Panc1 (cell line): ENCODE measurements at regions not wholly inside any gene's neighbourhood (a gene's known extent, or its start where the extent isn't known, plus 50 kb on each side); places are given as distances from the start of the nearest gene placed in this dataset.

Experiments
- ATAC-seq: fragments of 200-7000 bp; cut with Tn5 transposase; 2 replicates; pipeline ENCODE4 v1.9.1; 2020; ENCODE audit warnings: mild to moderate bottlenecking, moderate library complexity
- BruUV-seq: library from RNA; stranded (reverse); fragments of 400-500 nt; replicated peaks from 2 replicates; lab custom pipeline; 2021; lab: Mats Ljungman, UMichigan
- CTCF ChIA-PET: fragments of 300-600 bp; sonication (Branson Sonifier 250); formaldehyde crosslinking; loops from one replicate; lab custom pipeline; 2022; ENCODE audit warnings: antibody characterized with exemption; lab: Charles Lee
- POLR2A ChIA-PET: fragments of 300-600 bp; sonication (Branson Sonifier 250); formaldehyde crosslinking; loops from one replicate; lab custom pipeline; 2022; ENCODE audit warnings: antibody characterized with exemption; lab: Charles Lee
- DNase-seq: peaks from one replicate; pipeline ENCODE4 v3.0.0-alpha.2; 2010; ENCODE audit warnings: low read depth, low spot score
- H3K27ac ChIP-seq: 2 replicates; pipeline ENCODE4 v1.5.1; 2011; ENCODE audit warnings: mild to moderate bottlenecking, low read length, inconsistent platforms
- H3K27me3 ChIP-seq: fragments of 200-500 bp; sonication (Bioruptor generic); 2 replicates; pipeline ENCODE4 v1.6.0; 2014; ENCODE audit warnings: low read length, inconsistent platforms; ENCODE audit not compliant: control insufficient read depth, insufficient read depth
- H3K36me3 ChIP-seq: fragments of 200-500 bp; sonication (Bioruptor generic); 2 replicates; pipeline ENCODE4 v1.5.1; 2014; ENCODE audit warnings: inconsistent platforms, mild to moderate bottlenecking, low read length, moderate library complexity; ENCODE audit not compliant: control insufficient read depth, insufficient read depth
- H3K4me1 ChIP-seq: 2 replicates; pipeline ENCODE4 v1.5.1; 2011; ENCODE audit warnings: inconsistent platforms, mild to moderate bottlenecking, low read length, moderate library complexity; ENCODE audit not compliant: control insufficient read depth, insufficient read depth
- H3K4me3 ChIP-seq, 2 experiments: 2 replicates each; pipeline ENCODE4 v1.5.1; 2011 to 2012; ENCODE audit warnings: low read depth in 2 of 2, low read length in 2 of 2, mild to moderate bottlenecking in 2 of 2, inconsistent platforms in 1 of 2, moderate library complexity in 1 of 2
- H3K9me3 ChIP-seq: fragments of 200-500 bp; sonication (Bioruptor generic); 2 replicates; pipeline ENCODE4 v1.5.1; 2014; ENCODE audit warnings: low read depth, mild to moderate bottlenecking, inconsistent platforms, low read length, moderate library complexity; ENCODE audit not compliant: control insufficient read depth, insufficient read depth
- POLR2AphosphoS5 ChIP-seq: IDR thresholded peaks from 2 replicates; pipeline ENCODE4 v1.6.1; 2012; ENCODE audit warnings: mild to moderate bottlenecking, low read depth, low read length, moderate library complexity
- REST ChIP-seq, 2 experiments: IDR thresholded peaks; 2 replicates each; pipeline ENCODE4 v1.6.1; 2011 to 2012; ENCODE audit warnings: low read depth in 2 of 2, control low read depth in 1 of 2, low read length in 1 of 2, mild to moderate bottlenecking in 1 of 2, moderate library complexity in 1 of 2; ENCODE audit not compliant: insufficient read depth in 1 of 2
- SIN3A ChIP-seq: IDR thresholded peaks from 2 replicates; pipeline ENCODE4 v1.6.1; 2012; ENCODE audit warnings: low read depth, mild to moderate bottlenecking, low read length, moderate library complexity, borderline replicate concordance; ENCODE audit not compliant: insufficient read depth
- TCF7L2 ChIP-seq: IDR thresholded peaks from 2 replicates; pipeline ENCODE4 v1.6.1; 2011; ENCODE audit warnings: mild to moderate bottlenecking, low read depth, low read length, inconsistent platforms
- in situ Hi-C: cut with HindIII; loops from 2 replicates; pipeline ENCODE4 v1.10.0; 2016; ENCODE audit warnings: low sequenced_read_pairs, low pct_unique_long_range_greater_than_20kb
- intact Hi-C: fragments of 100-400 bp; cut with micrococcal nuclease; formaldehyde crosslinking; loops from one replicate; pipeline ENCODE4 v1.10.0; 2022; ENCODE audit not compliant: unreplicated experiment
- TF ChIP-seq, protein P1 (sequence below): fragments of 450-650 bp; IDR thresholded peaks from 2 replicates; pipeline ENCODE4 v1.5.1; 2017; ENCODE audit warnings: mild to moderate bottlenecking

DNA sequence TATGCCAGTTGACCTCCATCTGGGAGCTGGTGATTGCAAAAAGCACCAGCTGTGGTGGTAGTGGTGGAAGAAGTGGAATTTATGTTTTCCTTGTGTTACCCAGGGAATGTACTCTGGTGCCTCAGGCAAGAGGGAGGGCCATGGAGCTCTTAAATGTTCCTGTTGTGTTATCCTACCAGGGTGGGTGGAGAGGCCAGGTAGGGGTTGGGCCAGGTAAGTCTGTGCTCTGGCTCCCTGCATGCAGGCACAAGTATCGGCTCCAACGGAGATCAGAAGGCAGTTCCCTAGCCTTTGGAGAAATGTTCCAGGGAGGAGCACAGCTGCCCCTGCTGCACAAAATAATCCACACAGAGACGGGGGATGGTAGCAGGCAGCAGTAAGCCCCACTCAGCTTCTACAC lies 419.3 kb upstream of the EYS start:
- BruUV-seq, result no TSS peak
- Histone ChIP-seq H3K27ac (no peak overlapping the region), H3K4me3 (no peak overlapping the region), H3K27me3 (no peaks in the 10 kb centered on the region), H3K4me1 (no peaks in the 10 kb centered on the region), H3K9me3 (no peaks in the 10 kb centered on the region), H3K36me3 (no peaks in the 10 kb centered on the region)
- TF ChIP-seq POLR2AphosphoS5 (no peak), SIN3A (no peak), TCF7L2 (no peak), REST (IDR thresholded peaks at IDR 0.05; ENCODE audit: insufficient read depth in 1 of 2, low read depth in 2 of 2, low read length in 1 of 2) (no peak)
- TF ChIP-seq, protein P1, sequence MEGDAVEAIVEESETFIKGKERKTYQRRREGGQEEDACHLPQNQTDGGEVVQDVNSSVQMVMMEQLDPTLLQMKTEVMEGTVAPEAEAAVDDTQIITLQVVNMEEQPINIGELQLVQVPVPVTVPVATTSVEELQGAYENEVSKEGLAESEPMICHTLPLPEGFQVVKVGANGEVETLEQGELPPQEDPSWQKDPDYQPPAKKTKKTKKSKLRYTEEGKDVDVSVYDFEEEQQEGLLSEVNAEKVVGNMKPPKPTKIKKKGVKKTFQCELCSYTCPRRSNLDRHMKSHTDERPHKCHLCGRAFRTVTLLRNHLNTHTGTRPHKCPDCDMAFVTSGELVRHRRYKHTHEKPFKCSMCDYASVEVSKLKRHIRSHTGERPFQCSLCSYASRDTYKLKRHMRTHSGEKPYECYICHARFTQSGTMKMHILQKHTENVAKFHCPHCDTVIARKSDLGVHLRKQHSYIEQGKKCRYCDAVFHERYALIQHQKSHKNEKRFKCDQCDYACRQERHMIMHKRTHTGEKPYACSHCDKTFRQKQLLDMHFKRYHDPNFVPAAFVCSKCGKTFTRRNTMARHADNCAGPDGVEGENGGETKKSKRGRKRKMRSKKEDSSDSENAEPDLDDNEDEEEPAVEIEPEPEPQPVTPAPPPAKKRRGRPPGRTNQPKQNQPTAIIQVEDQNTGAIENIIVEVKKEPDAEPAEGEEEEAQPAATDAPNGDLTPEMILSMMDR, result no peak
- CTCF ChIA-PET, result no interaction called here
- ATAC-seq (no peak), DNase-seq (no peak)
- in situ Hi-C loops, result no loop called here
- POLR2A ChIA-PET, result no interaction called here
- intact Hi-C loops, result no loop called here

DNA sequence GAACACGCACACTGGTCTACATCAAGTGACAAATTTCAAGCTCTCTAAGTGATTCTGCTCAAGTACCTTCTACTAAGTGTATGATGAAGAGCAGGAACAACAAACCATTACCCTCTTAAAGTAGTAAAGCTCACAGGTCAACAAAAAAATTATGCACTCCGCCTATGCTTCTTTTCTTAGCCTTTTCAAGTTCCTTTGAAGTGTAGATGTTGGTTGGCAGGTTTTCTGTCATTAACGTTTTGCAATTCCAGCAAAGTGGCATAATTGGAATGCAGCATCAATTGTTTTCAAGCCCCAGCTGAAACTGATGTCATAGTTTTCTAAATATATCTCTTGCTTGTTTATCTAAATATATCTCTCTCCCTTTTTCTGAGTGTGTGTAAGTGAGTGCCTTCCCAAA lies 396.9 kb upstream of the EYS start:
- no peaks in the 10 kb centered on the region for H3K27me3 ChIP-seq
- TF ChIP-seq POLR2AphosphoS5, result no peak
- TF ChIP-seq SIN3A, result no peak
- no peak for TF ChIP-seq TCF7L2
- TF ChIP-seq, protein P1, result no peak
- TF ChIP-seq REST (IDR thresholded peaks at IDR 0.05; ENCODE audit: insufficient read depth in 1 of 2, low read depth in 2 of 2, low read length in 1 of 2), result no peak
- H3K36me3 ChIP-seq, result no peaks in the 10 kb centered on the region
- H3K9me3 ChIP-seq, result no peaks in the 10 kb centered on the region
- no peaks in the 10 kb centered on the region for H3K4me1 ChIP-seq
- ChIA-PET CTCF (no interaction called here), POLR2A (no interaction called here)
- no peak overlapping the region for H3K27ac ChIP-seq
- no peak for ATAC-seq
- in situ Hi-C loops, result no loop called here
- no peak overlapping the region for H3K4me3 ChIP-seq
- DNase-seq, result no peak
- no TSS peak for BruUV-seq
- intact Hi-C loops, result no loop called here
